ENCODE measurements at regions not wholly inside any gene's neighbourhood (a gene's known extent, or its start where the extent isn't known, plus 50 kb on each side); places are given as distances from the start of the nearest gene placed in this dataset.

GRCh38 chr18:40423291-40423690 lies 1531.7 kb upstream of the PIK3C3 start:
- DNase-seq (ENCODE audit: extremely low read depth, low read depth, low spot score), result no peak

- DNase-seq (ENCODE audit: extremely low read depth, low read depth, low spot score), result no peak
Observed at GRCh38 chr18:40420675-40421074, 1534.4 kb upstream of the PIK3C3 start.

GRCh38 chr18:40417501-40417900 lies 1537.5 kb upstream of the PIK3C3 start:
- DNase-seq (ENCODE audit: extremely low read depth, low read depth, low spot score), result no peak

- DNase-seq (ENCODE audit: extremely low read depth, low read depth, low spot score), result no peak
Observed at GRCh38 chr18:40415821-40416220, 1539.2 kb upstream of the PIK3C3 start.

- DNase-seq (ENCODE audit: extremely low read depth, low read depth, low spot score), result no peak
Observed at GRCh38 chr18:40415176-40415791, 1539.8 kb upstream of the PIK3C3 start.

GRCh38 chr18:40414155-40414754 lies 1540.8 kb upstream of the PIK3C3 start:
- DNase-seq (ENCODE audit: extremely low read depth, low read depth, low spot score), result no peak

GRCh38 chr18:40413160-40413559 lies 1541.9 kb upstream of the PIK3C3 start:
- peak; percentile 2 for DNase-seq (ENCODE audit: extremely low read depth, low read depth, low spot score)

- no peak for DNase-seq (ENCODE audit: extremely low read depth, low read depth, low spot score)
Observed at GRCh38 chr18:40412410-40412809, 1542.6 kb upstream of the PIK3C3 start.

- DNase-seq (ENCODE audit: extremely low read depth, low read depth, low spot score), result no peak
Observed at GRCh38 chr18:40407909-40408308, 1547.1 kb upstream of the PIK3C3 start.

- no peak for DNase-seq (ENCODE audit: extremely low read depth, low read depth, low spot score)
Observed at GRCh38 chr18:40404284-40404683, 1550.8 kb upstream of the PIK3C3 start.

- no peak for DNase-seq (ENCODE audit: extremely low read depth, low read depth, low spot score)
Observed at GRCh38 chr18:40402052-40402451, 1553.0 kb upstream of the PIK3C3 start.

- DNase-seq (ENCODE audit: extremely low read depth, low read depth, low spot score), result no peak
Observed at GRCh38 chr18:40388121-40388520, 1566.9 kb upstream of the PIK3C3 start.

GRCh38 chr18:40387130-40387787 lies 1567.8 kb upstream of the PIK3C3 start:
- no peak for DNase-seq (ENCODE audit: extremely low read depth, low read depth, low spot score)

GRCh38 chr18:40382197-40382596 lies 1572.8 kb upstream of the PIK3C3 start:
- no peak for DNase-seq (ENCODE audit: extremely low read depth, low read depth, low spot score)

GRCh38 chr18:40380686-40381439 lies 1574.2 kb upstream of the PIK3C3 start:
- no peak for DNase-seq (ENCODE audit: extremely low read depth, low read depth, low spot score)

GRCh38 chr18:40375837-40376236 lies 1579.2 kb upstream of the PIK3C3 start:
- DNase-seq (ENCODE audit: extremely low read depth, low read depth, low spot score), result no peak

GRCh38 chr18:40371673-40372072 lies 1583.4 kb upstream of the PIK3C3 start:
- DNase-seq (ENCODE audit: extremely low read depth, low read depth, low spot score), result peak; percentile 27

GRCh38 chr18:40367576-40367975 lies 1587.5 kb upstream of the PIK3C3 start:
- DNase-seq (ENCODE audit: extremely low read depth, low read depth, low spot score), result peak; percentile 33

- peak; percentile 36 for DNase-seq (ENCODE audit: extremely low read depth, low read depth, low spot score)
Observed at GRCh38 chr18:40366521-40366920, 1588.5 kb upstream of the PIK3C3 start.

- no peak for DNase-seq (ENCODE audit: extremely low read depth, low read depth, low spot score)
Observed at GRCh38 chr18:40365526-40365925, 1589.5 kb upstream of the PIK3C3 start.

- no peak for DNase-seq (ENCODE audit: extremely low read depth, low read depth, low spot score)
Observed at GRCh38 chr18:40360558-40360957, 1594.5 kb upstream of the PIK3C3 start.

- DNase-seq (ENCODE audit: extremely low read depth, low read depth, low spot score), result no peak
Observed at GRCh38 chr18:40357536-40357935, 1597.5 kb upstream of the PIK3C3 start.

Data from glomerular endothelial cell (primary cell).